OCI-LY3 (cell line): ENCODE measurements at regions not wholly inside any gene's neighbourhood (a gene's known extent, or its start where the extent isn't known, plus 50 kb on each side); places are given as distances from the start of the nearest gene placed in this dataset.
A peak's percentile ranks its signal among the peaks of the same experiment; 100 is the strongest.

ENCODE experiments used
- H2AFZ ChIP-seq: fragments of 200-600, 300-600 bp; shearing (Covaris generic); 2 replicates; pipeline ENCODE4 v1.6.0; 2014; ENCODE audit warnings: antibody characterized with exemption, low read depth, low read length
- H3K27ac ChIP-seq: fragments of 200-600, 300-600 bp; sonication (generic); 2 replicates; pipeline ENCODE4 v1.5.1; 2014; ENCODE audit warnings: mild to moderate bottlenecking, low read length, moderate library complexity, mixed read lengths
- H3K27me3 ChIP-seq: fragments of 200-600, 300-600 bp; sonication (generic); 2 replicates; pipeline ENCODE4 v1.6.1; 2014; ENCODE audit warnings: low read depth, low read length, mixed read lengths
- H3K36me3 ChIP-seq: fragments of 200-600, 300-600 bp; sonication (generic); replicated peaks from 2 replicates; pipeline ENCODE3; 2014; ENCODE audit warnings: low read depth, low read length, mixed read lengths
- H3K4me1 ChIP-seq: fragments of 300-600, 200-600 bp; sonication (generic); 2 replicates; pipeline ENCODE4 v1.6.1; 2014; ENCODE audit warnings: low read length, mixed read lengths
- H3K4me2 ChIP-seq: fragments of 200-600, 300-600 bp; sonication (generic); 2 replicates; pipeline ENCODE4 v1.6.1; 2014; ENCODE audit warnings: low read length, mixed read lengths
- H3K4me3 ChIP-seq: fragments of 300-600, 200-600 bp; sonication (generic); 2 replicates; pipeline ENCODE4 v1.5.1; 2014; ENCODE audit warnings: antibody characterized with exemption, mild to moderate bottlenecking, low read length, moderate library complexity
- H3K79me2 ChIP-seq: fragments of 300-600, 200-600 bp; shearing (Covaris generic); 2 replicates; pipeline ENCODE4 v1.6.1; 2014; ENCODE audit warnings: mild to moderate bottlenecking, low read length, mixed read lengths
- H3K9ac ChIP-seq: fragments of 300-600, 200-600 bp; shearing (Covaris generic); 2 replicates; pipeline ENCODE4 v1.6.0; 2014; ENCODE audit warnings: mild to moderate bottlenecking, low read length, moderate library complexity
- H3K9me3 ChIP-seq: fragments of 200-600, 300-600 bp; shearing (Covaris generic); 2 replicates; pipeline ENCODE4 v1.6.1; 2014; ENCODE audit warnings: low read length, mixed read lengths; ENCODE audit not compliant: insufficient read depth
- H4K20me1 ChIP-seq: fragments of 200-600, 300-600 bp; sonication (generic); 2 replicates; pipeline ENCODE4 v1.6.1; 2016; ENCODE audit warnings: low read length, mixed read lengths; ENCODE audit not compliant: insufficient read depth
- EZH2phosphoT487 ChIP-seq: fragments of 200-600 bp; shearing (Covaris generic); IDR thresholded peaks from 2 replicates; pipeline ENCODE4 v1.6.1; 2018; ENCODE audit warnings: antibody characterized with exemption, mixed run types, low read depth
- TF ChIP-seq, protein P1 (sequence below): fragments of 200-600, 300-600 bp; sonication (generic); IDR thresholded peaks from 2 replicates; pipeline ENCODE4 v1.5.1; 2014; ENCODE audit warnings: antibody characterized with exemption, low read length, low read depth

DNA sequence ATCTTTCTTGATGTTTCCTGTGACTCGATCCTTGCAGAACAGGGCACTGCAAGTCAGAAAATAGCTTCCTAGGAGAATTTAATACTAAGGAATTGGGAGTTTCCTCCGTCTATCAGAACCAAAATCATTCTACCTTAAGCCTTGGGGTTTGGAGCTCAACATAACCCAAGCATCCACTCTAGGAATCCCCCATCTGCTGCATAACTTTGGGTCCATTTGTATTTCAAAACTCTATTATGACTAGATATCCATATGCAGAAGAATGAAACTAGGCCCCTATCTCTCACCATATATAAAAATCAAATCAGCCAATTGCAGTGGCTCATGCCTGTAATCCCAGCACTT lies 61.7 kb upstream of the AKAP13 start:
- H4K20me1 ChIP-seq: no peaks in the 10 kb centered on the region
- H3K36me3 ChIP-seq: peaks cover 3% of the 10 kb centered on the region
- peak overlapping the region; percentile 73 for H3K4me2 ChIP-seq
- H3K27me3 ChIP-seq: 0 out of 2 replicates have a peak, but pooled peaks cover 3% of the 10 kb centered on the region
- H3K4me1 ChIP-seq: peaks cover 45% of the 10 kb centered on the region
- peak overlapping the region; percentile 72 for H3K27ac ChIP-seq
- H2AFZ ChIP-seq: no peak overlapping the region
- H3K79me2 ChIP-seq: no peaks in the 10 kb centered on the region
- peak overlapping the region; percentile 37 for H3K4me3 ChIP-seq
- TF ChIP-seq, protein P1, sequence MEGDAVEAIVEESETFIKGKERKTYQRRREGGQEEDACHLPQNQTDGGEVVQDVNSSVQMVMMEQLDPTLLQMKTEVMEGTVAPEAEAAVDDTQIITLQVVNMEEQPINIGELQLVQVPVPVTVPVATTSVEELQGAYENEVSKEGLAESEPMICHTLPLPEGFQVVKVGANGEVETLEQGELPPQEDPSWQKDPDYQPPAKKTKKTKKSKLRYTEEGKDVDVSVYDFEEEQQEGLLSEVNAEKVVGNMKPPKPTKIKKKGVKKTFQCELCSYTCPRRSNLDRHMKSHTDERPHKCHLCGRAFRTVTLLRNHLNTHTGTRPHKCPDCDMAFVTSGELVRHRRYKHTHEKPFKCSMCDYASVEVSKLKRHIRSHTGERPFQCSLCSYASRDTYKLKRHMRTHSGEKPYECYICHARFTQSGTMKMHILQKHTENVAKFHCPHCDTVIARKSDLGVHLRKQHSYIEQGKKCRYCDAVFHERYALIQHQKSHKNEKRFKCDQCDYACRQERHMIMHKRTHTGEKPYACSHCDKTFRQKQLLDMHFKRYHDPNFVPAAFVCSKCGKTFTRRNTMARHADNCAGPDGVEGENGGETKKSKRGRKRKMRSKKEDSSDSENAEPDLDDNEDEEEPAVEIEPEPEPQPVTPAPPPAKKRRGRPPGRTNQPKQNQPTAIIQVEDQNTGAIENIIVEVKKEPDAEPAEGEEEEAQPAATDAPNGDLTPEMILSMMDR: no peak
- no peak for TF ChIP-seq EZH2phosphoT487
- H3K9ac ChIP-seq: peak overlapping the region; percentile 6; the same call in 1 of the 2 replicates
- H3K9me3 ChIP-seq: no peaks in the 10 kb centered on the region

DNA sequence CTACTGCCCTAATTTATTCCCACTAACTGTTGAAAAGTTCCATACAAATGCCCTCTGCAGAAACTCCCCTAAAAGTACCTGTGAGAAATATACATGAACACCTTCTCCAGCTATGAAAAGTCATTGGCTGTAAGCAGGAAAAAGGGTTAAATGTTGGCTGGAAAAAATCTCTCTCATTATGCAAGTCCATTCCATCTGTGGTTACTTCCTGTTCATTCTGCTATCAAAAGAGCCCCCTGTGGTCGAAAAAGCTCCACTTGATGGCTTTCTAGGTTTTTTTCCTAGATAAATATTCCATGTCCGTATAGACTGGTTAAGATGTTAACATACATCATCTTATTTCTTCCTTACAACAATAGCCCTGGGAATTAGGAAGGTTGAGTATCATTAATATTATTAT lies 56.2 kb upstream of the AKAP13 start:
- Histone ChIP-seq H3K9ac (no peak overlapping the region), H3K4me1 (peaks cover 26% of the 10 kb centered on the region), H3K27ac (no peak overlapping the region), H3K36me3 (peaks cover 3% of the 10 kb centered on the region), H2AFZ (no peak overlapping the region), H4K20me1 (no peaks in the 10 kb centered on the region), H3K4me2 (no peak overlapping the region), H3K79me2 (no peaks in the 10 kb centered on the region), H3K4me3 (no peak overlapping the region), H3K27me3 (0 out of 2 replicates have a peak, but pooled peaks cover 3% of the 10 kb centered on the region), H3K9me3 (no peaks in the 10 kb centered on the region)
- TF ChIP-seq, protein P1: no peak
- TF ChIP-seq EZH2phosphoT487: no peak

DNA sequence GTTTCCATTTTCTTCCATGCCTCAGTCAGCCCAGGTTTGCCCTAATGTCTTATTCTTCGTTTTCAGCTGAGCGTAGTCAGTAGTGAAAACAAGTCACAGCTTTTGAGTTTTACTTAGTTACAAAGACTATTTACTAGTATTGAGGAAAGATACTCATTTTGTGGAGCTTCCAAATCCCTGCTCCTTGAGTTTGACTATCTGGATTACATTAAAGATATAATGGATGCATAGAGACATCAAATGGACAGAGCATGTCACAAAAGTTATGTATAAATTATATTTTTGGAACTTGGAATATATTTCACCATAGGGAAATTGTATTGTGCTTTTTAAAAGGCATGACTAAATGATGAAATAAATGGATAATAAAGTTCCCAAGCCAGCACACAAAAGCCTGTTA lies 54.6 kb upstream of the AKAP13 start:
- H3K27ac ChIP-seq: no peak overlapping the region
- H3K9me3 ChIP-seq: no peaks in the 10 kb centered on the region
- H3K4me2 ChIP-seq: no peak overlapping the region
- H3K27me3 ChIP-seq: 0 out of 2 replicates have a peak, but pooled peaks cover 3% of the 10 kb centered on the region
- no peaks in the 10 kb centered on the region for H4K20me1 ChIP-seq
- peaks cover 35% of the 10 kb centered on the region for H3K4me1 ChIP-seq
- H3K36me3 ChIP-seq: peaks cover 3% of the 10 kb centered on the region
- no peak for TF ChIP-seq EZH2phosphoT487
- TF ChIP-seq, protein P1: no peak
- H3K9ac ChIP-seq: no peak overlapping the region
- H3K4me3 ChIP-seq: no peak overlapping the region
- no peaks in the 10 kb centered on the region for H3K79me2 ChIP-seq
- no peak overlapping the region for H2AFZ ChIP-seq

DNA sequence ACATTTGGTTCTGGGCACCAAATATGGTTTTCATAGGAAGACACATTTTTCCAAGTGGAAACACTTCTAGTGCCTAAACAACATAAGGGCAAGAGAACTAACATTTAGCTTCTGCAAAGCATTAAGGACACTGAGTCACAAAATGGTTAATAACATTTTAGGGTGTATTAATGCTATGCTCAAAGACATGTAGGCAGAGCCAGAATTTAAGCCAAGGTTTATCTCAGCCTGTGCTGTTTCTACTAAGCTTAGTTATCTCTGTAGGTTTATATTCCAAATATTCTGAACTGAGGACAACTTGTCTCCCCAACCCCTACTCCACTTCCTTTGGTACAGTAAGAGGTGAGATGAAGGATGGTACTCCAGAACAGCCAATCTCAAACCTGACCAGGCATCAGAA lies 54.1 kb upstream of the AKAP13 start:
- Histone ChIP-seq H3K9me3 (peaks cover under 1% of the 10 kb centered on the region; the same call in 1 of the 2 replicates), H3K9ac (no peak overlapping the region), H3K27me3 (0 out of 2 replicates have a peak, but pooled peaks cover 3% of the 10 kb centered on the region), H3K79me2 (no peaks in the 10 kb centered on the region), H3K4me2 (no peak overlapping the region), H3K36me3 (peaks cover 3% of the 10 kb centered on the region), H3K27ac (no peak overlapping the region), H2AFZ (no peak overlapping the region), H4K20me1 (no peaks in the 10 kb centered on the region), H3K4me3 (no peak overlapping the region), H3K4me1 (peaks cover 40% of the 10 kb centered on the region)
- TF ChIP-seq, protein P1: no peak
- no peak for TF ChIP-seq EZH2phosphoT487
